ENCODE measurements at regions not wholly inside any gene's neighbourhood (a gene's known extent, or its start where the extent isn't known, plus 50 kb on each side); places are given as distances from the start of the nearest gene placed in this dataset.
"Not testable (repeated sequence)": the region's sequence is repeated elsewhere in the genome, so short reads cannot be mapped to it uniquely, and the experiment has no call there.

GRCh38 chr10:127648885-127649284, 88.1 kb upstream of the FOXI2 start:
- no peak for DNase-seq (ENCODE audit: extremely low spot score, unreplicated experiment)
- no peaks in the 10 kb centered on the region for H3K27me3 Mint-ChIP-seq (ENCODE audit: unreplicated experiment)
- H3K27ac Mint-ChIP-seq (ENCODE audit: unreplicated experiment), result no peak overlapping the region
- no peaks in the 10 kb centered on the region for H3K9me3 Mint-ChIP-seq (ENCODE audit: unreplicated experiment)
- no peak overlapping the region for H3K4me3 Mint-ChIP-seq (ENCODE audit: unreplicated experiment)
- H3K4me1 Mint-ChIP-seq (ENCODE audit: unreplicated experiment), result no peaks in the 10 kb centered on the region
- no peaks in the 10 kb centered on the region for H3K36me3 Mint-ChIP-seq (ENCODE audit: unreplicated experiment)
- TF ChIP-seq CTCF (IDR thresholded peaks at IDR 0.05), result no peak

- no peaks in the 10 kb centered on the region for H3K27me3 Mint-ChIP-seq (ENCODE audit: unreplicated experiment)
- TF ChIP-seq CTCF (IDR thresholded peaks at IDR 0.05), result no peak
- no peaks in the 10 kb centered on the region for H3K4me1 Mint-ChIP-seq (ENCODE audit: unreplicated experiment)
- no peak overlapping the region for H3K27ac Mint-ChIP-seq (ENCODE audit: unreplicated experiment)
- no peak overlapping the region for H3K4me3 Mint-ChIP-seq (ENCODE audit: unreplicated experiment)
- DNase-seq (ENCODE audit: extremely low spot score, unreplicated experiment), result no peak
- H3K9me3 Mint-ChIP-seq (ENCODE audit: unreplicated experiment), result no peaks in the 10 kb centered on the region
- no peaks in the 10 kb centered on the region for H3K36me3 Mint-ChIP-seq (ENCODE audit: unreplicated experiment)
Observed at GRCh38 chr10:127649642-127650041, 87.3 kb upstream of the FOXI2 start.

- no peak for DNase-seq (ENCODE audit: extremely low spot score, unreplicated experiment)
- no peak overlapping the region for H3K4me3 Mint-ChIP-seq (ENCODE audit: unreplicated experiment)
- no peaks in the 10 kb centered on the region for H3K36me3 Mint-ChIP-seq (ENCODE audit: unreplicated experiment)
- H3K9me3 Mint-ChIP-seq (ENCODE audit: unreplicated experiment), result no peaks in the 10 kb centered on the region
- H3K4me1 Mint-ChIP-seq (ENCODE audit: unreplicated experiment), result no peaks in the 10 kb centered on the region
- no peaks in the 10 kb centered on the region for H3K27me3 Mint-ChIP-seq (ENCODE audit: unreplicated experiment)
- H3K27ac Mint-ChIP-seq (ENCODE audit: unreplicated experiment), result no peak overlapping the region
- no peak for TF ChIP-seq CTCF (IDR thresholded peaks at IDR 0.05)
Observed at GRCh38 chr10:127657056-127657455, 79.9 kb upstream of the FOXI2 start.

- H3K36me3 Mint-ChIP-seq (ENCODE audit: unreplicated experiment); H3K4me3 Mint-ChIP-seq (ENCODE audit: unreplicated experiment); H3K27ac Mint-ChIP-seq (ENCODE audit: unreplicated experiment); DNase-seq (ENCODE audit: extremely low spot score, unreplicated experiment); H3K27me3 Mint-ChIP-seq (ENCODE audit: unreplicated experiment); H3K9me3 Mint-ChIP-seq (ENCODE audit: unreplicated experiment); H3K4me1 Mint-ChIP-seq (ENCODE audit: unreplicated experiment): not testable (repeated sequence)
Observed at GRCh38 chr10:127676430-127676829, 60.6 kb upstream of the FOXI2 start.

GRCh38 chr10:127678091-127678490, 58.9 kb upstream of the FOXI2 start:
- Mint-ChIP-seq H3K27ac (ENCODE audit: unreplicated experiment) (no peak overlapping the region), H3K4me1 (ENCODE audit: unreplicated experiment) (no peaks in the 10 kb centered on the region), H3K9me3 (ENCODE audit: unreplicated experiment) (no peaks in the 10 kb centered on the region), H3K4me3 (ENCODE audit: unreplicated experiment) (no peak overlapping the region), H3K36me3 (ENCODE audit: unreplicated experiment) (no peaks in the 10 kb centered on the region), H3K27me3 (ENCODE audit: unreplicated experiment) (no peaks in the 10 kb centered on the region)
- no peak for DNase-seq (ENCODE audit: extremely low spot score, unreplicated experiment)
- TF ChIP-seq CTCF (IDR thresholded peaks at IDR 0.05), result no peak

- H3K36me3 Mint-ChIP-seq (ENCODE audit: unreplicated experiment), result no peaks in the 10 kb centered on the region
- H3K4me3 Mint-ChIP-seq (ENCODE audit: unreplicated experiment), result no peak overlapping the region
- TF ChIP-seq CTCF (IDR thresholded peaks at IDR 0.05), result peak; percentile 27
- no peak overlapping the region for H3K27ac Mint-ChIP-seq (ENCODE audit: unreplicated experiment)
- H3K27me3 Mint-ChIP-seq (ENCODE audit: unreplicated experiment), result no peaks in the 10 kb centered on the region
- peaks cover 4% of the 10 kb centered on the region for H3K9me3 Mint-ChIP-seq (ENCODE audit: unreplicated experiment)
- no peak for DNase-seq (ENCODE audit: extremely low spot score, unreplicated experiment)
- H3K4me1 Mint-ChIP-seq (ENCODE audit: unreplicated experiment), result no peaks in the 10 kb centered on the region
Observed at GRCh38 chr10:127679642-127680255, 57.2 kb upstream of the FOXI2 start.

Data from osteocyte (in vitro differentiated cells).